Keratinocyte (primary cell): ENCODE measurements at regions not wholly inside any gene's neighbourhood (a gene's known extent, or its start where the extent isn't known, plus 50 kb on each side); places are given as distances from the start of the nearest gene placed in this dataset.

Source experiments
- CTCF ChIP-seq, 3 experiments: IDR thresholded peaks in 1 of 3; conservative IDR thresholded peaks in 1 of 3; optimal IDR thresholded peaks in 1 of 3; 2 replicates in 2 of 3; 3 replicates in 1 of 3; pipeline versions ENCODE3 to v1.5.1; 2011; ENCODE audit warnings: low read length in 3 of 3, mild to moderate bottlenecking in 3 of 3, moderate library complexity in 2 of 3, control low read depth in 1 of 3, inconsistent platforms in 1 of 3; ENCODE audit not compliant: insufficient read depth in 2 of 3; ENCODE audit errors: extremely low read depth in 1 of 3
- EZH2 ChIP-seq: IDR thresholded peaks from one replicate; pipeline ENCODE4 v1.6.1; 2012; ENCODE audit warnings: inconsistent platforms, mild to moderate bottlenecking, low read length, moderate library complexity

GRCh38 chr9:107208121-107208520 is 75.0 kb upstream of the RAD23B start:
- TF ChIP-seq CTCF (optimal IDR thresholded peaks at IDR 0.05 in 1 of 3, IDR thresholded peaks at IDR 0.05 in 1 of 3, conservative IDR thresholded peaks at IDR 0.05 in 1 of 3; ENCODE audit: extremely low read depth in 1 of 3, insufficient read depth in 2 of 3, low read length in 3 of 3) (no peak), EZH2 (no peak)
